DND-41 (cell line): ENCODE measurements at regions not wholly inside any gene's neighbourhood (a gene's known extent, or its start where the extent isn't known, plus 50 kb on each side); places are given as distances from the start of the nearest gene placed in this dataset.

Source experiments
- EZH2 ChIP-seq: IDR thresholded peaks from 3 replicates; pipeline ENCODE4 v1.6.1; 2012; ENCODE audit warnings: borderline replicate concordance, low read depth, mild to moderate bottlenecking, moderate library complexity, low read length, inconsistent platforms; ENCODE audit not compliant: severe bottlenecking
- TF ChIP-seq, protein P1 (sequence below): IDR thresholded peaks from 2 replicates; pipeline ENCODE4 v1.5.1; 2012; ENCODE audit warnings: borderline replicate concordance, low read length, moderate library complexity, mild to moderate bottlenecking; ENCODE audit not compliant: poor library complexity, severe bottlenecking; ENCODE audit errors: extremely low read depth

DNA sequence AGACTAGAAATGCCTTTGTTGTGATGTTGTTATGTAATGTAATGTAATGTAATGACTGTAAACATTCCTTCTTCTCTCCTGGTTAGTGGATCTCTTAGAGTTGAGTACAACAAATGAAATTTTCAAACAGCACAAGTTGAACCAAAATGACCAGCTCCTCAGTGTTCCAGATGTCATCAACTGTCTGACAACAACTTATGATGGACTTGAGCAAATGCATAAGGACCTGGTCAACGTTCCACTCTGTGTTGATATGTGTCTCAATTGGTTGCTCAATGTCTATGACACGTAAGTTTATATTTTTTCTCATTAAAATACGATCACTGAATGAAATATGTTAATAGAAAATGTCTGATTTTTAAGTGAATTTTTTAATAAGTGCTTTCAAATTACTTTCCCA is 496.7 kb downstream of the UTRN start:
- TF ChIP-seq, protein P1, sequence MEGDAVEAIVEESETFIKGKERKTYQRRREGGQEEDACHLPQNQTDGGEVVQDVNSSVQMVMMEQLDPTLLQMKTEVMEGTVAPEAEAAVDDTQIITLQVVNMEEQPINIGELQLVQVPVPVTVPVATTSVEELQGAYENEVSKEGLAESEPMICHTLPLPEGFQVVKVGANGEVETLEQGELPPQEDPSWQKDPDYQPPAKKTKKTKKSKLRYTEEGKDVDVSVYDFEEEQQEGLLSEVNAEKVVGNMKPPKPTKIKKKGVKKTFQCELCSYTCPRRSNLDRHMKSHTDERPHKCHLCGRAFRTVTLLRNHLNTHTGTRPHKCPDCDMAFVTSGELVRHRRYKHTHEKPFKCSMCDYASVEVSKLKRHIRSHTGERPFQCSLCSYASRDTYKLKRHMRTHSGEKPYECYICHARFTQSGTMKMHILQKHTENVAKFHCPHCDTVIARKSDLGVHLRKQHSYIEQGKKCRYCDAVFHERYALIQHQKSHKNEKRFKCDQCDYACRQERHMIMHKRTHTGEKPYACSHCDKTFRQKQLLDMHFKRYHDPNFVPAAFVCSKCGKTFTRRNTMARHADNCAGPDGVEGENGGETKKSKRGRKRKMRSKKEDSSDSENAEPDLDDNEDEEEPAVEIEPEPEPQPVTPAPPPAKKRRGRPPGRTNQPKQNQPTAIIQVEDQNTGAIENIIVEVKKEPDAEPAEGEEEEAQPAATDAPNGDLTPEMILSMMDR = no peak
- no peak for TF ChIP-seq EZH2
